CD14-positive monocyte (primary cell): ENCODE measurements at regions not wholly inside any gene's neighbourhood (a gene's known extent, or its start where the extent isn't known, plus 50 kb on each side); places are given as distances from the start of the nearest gene placed in this dataset.
"Not testable (repeated sequence)": the region's sequence is repeated elsewhere in the genome, so short reads cannot be mapped to it uniquely, and the experiment has no call there.

Experiments
- DNase-seq, 3 donors: peaks; one replicate each; pipeline ENCODE4 v3.0.0-alpha.2; 2011 to 2022
- H2AFZ ChIP-seq: 2 replicates; pipeline ENCODE4 v1.6.0; 2012; ENCODE audit warnings: mild to moderate bottlenecking, low read depth, low read length, inconsistent platforms; ENCODE audit not compliant: insufficient read depth, poor library complexity, severe bottlenecking
- H3K27ac ChIP-seq, 2 donors: 1 replicate in 1 of 2; 2 replicates in 1 of 2; pipeline ENCODE4 v1.5.1; 2012 to 2013; ENCODE audit warnings: low read length in 2 of 2, control low read depth in 1 of 2, inconsistent platforms in 1 of 2, low read depth in 1 of 2, mild to moderate bottlenecking in 1 of 2
- H3K27me3 ChIP-seq, 2 donors: one replicate each; pipeline versions ENCODE4 v1.6.0 to v1.6.1; 2011 to 2013; ENCODE audit warnings: low read length in 2 of 2; ENCODE audit not compliant: control insufficient read depth in 2 of 2, insufficient read depth in 2 of 2
- H3K36me3 ChIP-seq, 2 donors: replicated peaks in 1 of 2; 1 replicate in 1 of 2; 2 replicates in 1 of 2; pipeline versions ENCODE4 v1.5.1 to v1.6.1; 2012 to 2013; ENCODE audit warnings: low read length in 2 of 2, control low read depth in 1 of 2, inconsistent platforms in 1 of 2, mild to moderate bottlenecking in 1 of 2; ENCODE audit not compliant: insufficient read depth in 2 of 2, control insufficient read depth in 1 of 2
- H3K4me1 ChIP-seq, 2 donors: 1 replicate in 1 of 2; 2 replicates in 1 of 2; pipeline versions ENCODE4 v1.5.1 to v1.6.1; 2012 to 2013; ENCODE audit warnings: low read length in 2 of 2, control low read depth in 1 of 2, inconsistent platforms in 1 of 2, mild to moderate bottlenecking in 1 of 2, moderate library complexity in 1 of 2; ENCODE audit not compliant: insufficient read depth in 2 of 2, control insufficient read depth in 1 of 2
- H3K4me2 ChIP-seq: replicated peaks from 2 replicates; pipeline ENCODE3; 2012; ENCODE audit warnings: low read length, moderate library complexity, mild to moderate bottlenecking; ENCODE audit not compliant: poor library complexity, severe bottlenecking; ENCODE audit errors: extremely low read depth
- H3K4me3 ChIP-seq, 3 experiments: fragments of 200-600 bp in 1 of 3; sonication (generic) in 1 of 3; replicated peaks in 1 of 3; 1 replicate in 2 of 3; 2 replicates in 1 of 3; pipeline ENCODE4 v1.5.1; 2011 to 2013; ENCODE audit warnings: low read length in 3 of 3, mild to moderate bottlenecking in 3 of 3, control low read depth in 2 of 3, low read depth in 2 of 3, inconsistent platforms in 1 of 3, moderate library complexity in 1 of 3
- H3K79me2 ChIP-seq: 2 replicates; pipeline ENCODE4 v1.6.0; 2012; ENCODE audit warnings: mild to moderate bottlenecking, control low read depth, inconsistent platforms, low read length, moderate library complexity; ENCODE audit not compliant: insufficient read depth
- H3K9ac ChIP-seq: 2 replicates; pipeline ENCODE4 v1.6.0; 2017; ENCODE audit warnings: low read length, mild to moderate bottlenecking; ENCODE audit not compliant: insufficient read depth, poor library complexity, severe bottlenecking
- H3K9me3 ChIP-seq, 2 donors: replicated peaks in 1 of 2; 1 replicate in 1 of 2; 2 replicates in 1 of 2; pipeline versions ENCODE4 v1.5.1 to v1.6.1; 2012 to 2013; ENCODE audit warnings: low read length in 2 of 2, control low read depth in 1 of 2; ENCODE audit not compliant: control insufficient read depth in 1 of 2, insufficient read depth in 1 of 2
- H4K20me1 ChIP-seq: 2 replicates; pipeline ENCODE4 v1.6.0; 2012; ENCODE audit warnings: mild to moderate bottlenecking, low read length, control low read depth, moderate library complexity; ENCODE audit not compliant: insufficient read depth
- H3K27ac Mint-ChIP-seq, 7 donors: one replicate each; pipeline ENCODE4 v1.8.0; 2020; ENCODE audit warnings: mild to moderate bottlenecking in 7 of 7, mixed read lengths in 7 of 7, moderate library complexity in 6 of 7, inconsistent platforms in 2 of 7
- H3K27me3 Mint-ChIP-seq, 3 donors: one replicate each; pipeline ENCODE4 v1.8.0; 2021 to 2022; ENCODE audit warnings: low read depth in 3 of 3, mild to moderate bottlenecking in 3 of 3, mixed read lengths in 3 of 3, moderate library complexity in 3 of 3, inconsistent platforms in 1 of 3
- H3K36me3 Mint-ChIP-seq, 2 donors: one replicate each; pipeline ENCODE4 v1.8.0; 2020; ENCODE audit warnings: mixed read lengths in 2 of 2, inconsistent platforms in 1 of 2, mild to moderate bottlenecking in 1 of 2
- H3K4me1 Mint-ChIP-seq: one replicate; pipeline ENCODE4 v1.8.0; 2020; ENCODE audit warnings: mild to moderate bottlenecking, mixed read lengths
- H3K4me3 Mint-ChIP-seq, 2 donors: one replicate each; pipeline ENCODE4 v1.8.0; 2020; ENCODE audit warnings: mild to moderate bottlenecking in 2 of 2, mixed read lengths in 2 of 2, moderate library complexity in 1 of 2
- H3K9me3 Mint-ChIP-seq, 7 donors: one replicate each; pipeline ENCODE4 v1.8.0; 2020 to 2022; ENCODE audit warnings: mixed read lengths in 7 of 7, mild to moderate bottlenecking in 6 of 7, moderate library complexity in 6 of 7, inconsistent platforms in 2 of 7
- WGBS: methylation state at CpG from one replicate; pipeline ENCODE4 v1.1.5; 2013; ENCODE audit warnings: missing lambda C conversion rate; ENCODE audit not compliant: insufficient coverage; 5-methylcytosine and 5-hydroxymethylcytosine counted together
- intact Hi-C, 2 donors: fragments of 100-400 bp; cut with micrococcal nuclease; formaldehyde crosslinking; loops; one replicate each; pipeline versions ENCODE4 v1.15.0 to v1.15.1; 2023
- TF ChIP-seq, protein P1 (sequence below): fragments of 200-600 bp; IDR thresholded peaks from one replicate; pipeline ENCODE4 v1.8.0; 2022; ENCODE audit warnings: antibody characterized with exemption, mild to moderate bottlenecking

DNA sequence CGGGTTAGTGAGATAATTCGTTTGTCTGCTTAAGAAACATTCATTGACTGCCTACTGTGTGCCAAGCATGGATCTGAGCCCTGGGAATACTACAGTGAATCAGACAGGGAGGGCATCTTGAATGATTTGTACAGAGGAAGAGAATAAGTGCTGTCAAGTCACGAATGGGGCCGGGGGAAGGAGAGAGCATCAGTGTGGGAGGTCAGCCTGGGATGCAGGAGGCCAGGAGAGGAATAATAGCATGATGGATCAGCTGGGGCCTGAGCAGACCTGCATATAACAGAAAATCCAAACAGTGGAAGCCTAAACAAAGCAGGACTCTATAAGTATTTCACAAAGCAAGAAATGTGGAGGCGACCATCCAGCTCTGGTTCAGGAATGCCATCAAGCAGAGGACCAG is 55.4 kb upstream of the PAX8 start:
- Histone ChIP-seq H3K4me2 (no peak overlapping the region), H3K4me1 (no peaks in the 10 kb centered on the region), H3K27me3 (no peaks in the 10 kb centered on the region), H3K9ac (no peak overlapping the region), H3K4me3 (no peak overlapping the region), H3K9me3 (no peaks in the 10 kb centered on the region), H4K20me1 (no peaks in the 10 kb centered on the region), H2AFZ (no peak overlapping the region), H3K27ac (no peak overlapping the region), H3K79me2 (no peaks in the 10 kb centered on the region), H3K36me3 (no peaks in the 10 kb centered on the region)
- no peak for DNase-seq
- no peaks in the 10 kb centered on the region for H3K36me3 Mint-ChIP-seq
- WGBS = 93% methylated on average over 3 of the region's 5 CpGs
- H3K4me1 Mint-ChIP-seq = no peaks in the 10 kb centered on the region
- intact Hi-C loops = no loop called here
- H3K9me3 Mint-ChIP-seq = peaks cover 0 to 2% (median 0%) of the 10 kb centered on the region in 7 donors
- TF ChIP-seq, protein P1, sequence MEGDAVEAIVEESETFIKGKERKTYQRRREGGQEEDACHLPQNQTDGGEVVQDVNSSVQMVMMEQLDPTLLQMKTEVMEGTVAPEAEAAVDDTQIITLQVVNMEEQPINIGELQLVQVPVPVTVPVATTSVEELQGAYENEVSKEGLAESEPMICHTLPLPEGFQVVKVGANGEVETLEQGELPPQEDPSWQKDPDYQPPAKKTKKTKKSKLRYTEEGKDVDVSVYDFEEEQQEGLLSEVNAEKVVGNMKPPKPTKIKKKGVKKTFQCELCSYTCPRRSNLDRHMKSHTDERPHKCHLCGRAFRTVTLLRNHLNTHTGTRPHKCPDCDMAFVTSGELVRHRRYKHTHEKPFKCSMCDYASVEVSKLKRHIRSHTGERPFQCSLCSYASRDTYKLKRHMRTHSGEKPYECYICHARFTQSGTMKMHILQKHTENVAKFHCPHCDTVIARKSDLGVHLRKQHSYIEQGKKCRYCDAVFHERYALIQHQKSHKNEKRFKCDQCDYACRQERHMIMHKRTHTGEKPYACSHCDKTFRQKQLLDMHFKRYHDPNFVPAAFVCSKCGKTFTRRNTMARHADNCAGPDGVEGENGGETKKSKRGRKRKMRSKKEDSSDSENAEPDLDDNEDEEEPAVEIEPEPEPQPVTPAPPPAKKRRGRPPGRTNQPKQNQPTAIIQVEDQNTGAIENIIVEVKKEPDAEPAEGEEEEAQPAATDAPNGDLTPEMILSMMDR = no peak
- no peak overlapping the region for H3K4me3 Mint-ChIP-seq
- H3K27ac Mint-ChIP-seq = no peak overlapping the region
- peaks cover 3 to 10% (median 10%) of the 10 kb centered on the region in 3 donors for H3K27me3 Mint-ChIP-seq

DNA sequence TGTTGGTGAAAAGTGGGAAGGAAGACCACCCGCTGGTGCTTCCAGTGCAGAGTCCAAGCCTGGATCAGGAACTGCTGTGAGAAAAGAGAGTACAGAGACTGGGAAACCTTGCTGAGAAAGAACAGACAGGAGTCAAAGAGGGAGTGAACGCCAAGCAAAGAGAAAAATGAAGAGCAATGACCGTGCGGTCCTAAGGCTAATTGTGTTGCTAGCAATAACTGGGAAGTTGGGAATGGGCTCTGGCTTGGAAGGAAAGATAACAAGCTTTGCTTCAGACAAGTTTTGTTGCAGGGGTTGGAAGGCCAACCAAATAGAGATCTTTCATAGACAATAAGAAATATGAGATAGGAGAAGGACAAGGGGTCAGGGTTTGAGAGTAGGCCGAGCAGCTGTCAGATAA is 55.0 kb upstream of the PAX8 start:
- H3K27me3 Mint-ChIP-seq, H4K20me1 ChIP-seq, H3K4me1 Mint-ChIP-seq, H3K4me1 ChIP-seq, H3K36me3 Mint-ChIP-seq, intact Hi-C loops, H3K4me3 ChIP-seq, H3K9me3 ChIP-seq, H3K27ac Mint-ChIP-seq, H3K27ac ChIP-seq, H3K4me3 Mint-ChIP-seq, H3K27me3 ChIP-seq, H3K9ac ChIP-seq, H3K9me3 Mint-ChIP-seq, DNase-seq, H3K79me2 ChIP-seq, H2AFZ ChIP-seq, H3K36me3 ChIP-seq, H3K4me2 ChIP-seq: not testable (repeated sequence)
- 80% methylated on average over 5 of the region's 5 CpGs for WGBS

DNA sequence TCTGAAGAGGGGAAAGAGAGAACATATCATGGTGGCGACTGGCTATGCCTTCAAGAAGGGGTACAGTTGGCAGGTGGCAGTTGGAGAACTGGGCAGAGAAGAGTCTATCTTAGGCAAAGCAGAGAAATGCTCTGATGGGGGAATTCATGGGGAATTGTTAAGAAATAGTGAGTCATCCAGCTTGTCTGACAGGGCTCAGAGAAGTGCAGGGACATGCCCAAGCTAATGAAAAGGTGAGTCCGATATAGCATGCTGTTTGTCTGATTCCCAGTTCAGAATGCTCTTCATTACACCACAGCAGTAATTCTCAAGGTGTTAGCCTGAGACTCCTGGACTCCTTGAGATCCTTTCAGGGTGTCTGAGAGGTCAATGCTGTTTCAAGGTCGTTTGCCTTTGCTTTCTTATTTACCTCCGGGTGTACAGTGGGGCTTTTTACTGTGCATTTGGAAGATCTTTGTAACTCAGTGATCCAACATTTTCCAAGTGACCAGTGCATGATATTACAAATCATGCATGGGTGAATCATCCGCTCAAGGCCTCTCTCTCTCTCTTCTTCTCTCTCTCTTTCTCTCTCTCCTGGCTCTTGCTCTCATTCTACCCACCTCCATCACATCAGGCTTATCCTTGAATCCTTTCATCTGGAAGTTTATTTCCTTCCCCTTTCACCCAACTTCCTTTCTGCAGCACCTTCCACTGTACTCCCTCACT is 51.5 kb upstream of the PAX8 start:
- H3K4me2 ChIP-seq, intact Hi-C loops, H3K4me3 ChIP-seq, H2AFZ ChIP-seq, H3K4me1 ChIP-seq, H3K27me3 ChIP-seq, H3K36me3 Mint-ChIP-seq, H4K20me1 ChIP-seq, H3K4me1 Mint-ChIP-seq, H3K4me3 Mint-ChIP-seq, H3K27me3 Mint-ChIP-seq, H3K36me3 ChIP-seq, H3K79me2 ChIP-seq, H3K9me3 Mint-ChIP-seq, H3K9me3 ChIP-seq, H3K27ac ChIP-seq, H3K9ac ChIP-seq: not testable (repeated sequence)
- WGBS = 100% methylated on average over 2 of the region's 5 CpGs
- peak in 1 of 3 donors; percentile 14 for DNase-seq
- peak overlapping the region in 1 of 7 donors; percentile 17 for H3K27ac Mint-ChIP-seq

DNA sequence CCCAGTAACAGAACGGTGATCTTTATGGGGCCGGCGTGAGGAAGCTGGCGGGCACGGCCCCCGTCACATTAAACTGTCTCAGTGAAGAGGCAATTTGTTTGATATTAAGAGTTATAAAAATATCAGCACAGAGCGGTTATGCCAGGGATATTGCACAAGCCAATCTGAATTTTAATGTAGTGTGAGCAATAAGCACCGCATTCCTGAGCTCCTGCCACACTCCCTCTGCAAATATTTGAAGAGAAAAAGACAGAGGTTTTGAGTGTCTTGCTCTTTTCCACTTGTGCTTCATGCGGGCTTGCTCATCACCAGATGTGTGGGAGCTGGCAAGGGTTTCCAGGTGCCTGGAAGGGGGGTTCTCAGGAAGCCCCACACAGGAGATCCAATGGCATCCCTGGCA is 50.3 kb upstream of the PAX8 start:
- H3K27ac Mint-ChIP-seq, H3K36me3 ChIP-seq, H3K36me3 Mint-ChIP-seq, H3K27me3 ChIP-seq, intact Hi-C loops, H3K9ac ChIP-seq, DNase-seq, H3K9me3 ChIP-seq, H3K4me2 ChIP-seq, H3K4me3 Mint-ChIP-seq, H4K20me1 ChIP-seq, H2AFZ ChIP-seq, H3K27ac ChIP-seq, H3K9me3 Mint-ChIP-seq, H3K79me2 ChIP-seq, H3K4me3 ChIP-seq: not testable (repeated sequence)
- H3K4me1 ChIP-seq = peaks cover 4 to 13% of the 10 kb centered on the region in 2 donors
- WGBS = 100% methylated on average over 3 of the region's 9 CpGs
- Mint-ChIP-seq H3K27me3 (peaks cover 5 to 12% (median 8%) of the 10 kb centered on the region in 3 donors), H3K4me1 (peaks cover 11% of the 10 kb centered on the region)
